NCI-H748 (cell line): ENCODE measurements at regions not wholly inside any gene's neighbourhood (a gene's known extent, or its start where the extent isn't known, plus 50 kb on each side); places are given as distances from the start of the nearest gene placed in this dataset.

Experiments
- DNase-seq: peaks from one replicate; lab custom pipeline; 2025; ENCODE audit not compliant: unreplicated experiment; lab: John Stamatoyannopoulos, UW

DNA sequence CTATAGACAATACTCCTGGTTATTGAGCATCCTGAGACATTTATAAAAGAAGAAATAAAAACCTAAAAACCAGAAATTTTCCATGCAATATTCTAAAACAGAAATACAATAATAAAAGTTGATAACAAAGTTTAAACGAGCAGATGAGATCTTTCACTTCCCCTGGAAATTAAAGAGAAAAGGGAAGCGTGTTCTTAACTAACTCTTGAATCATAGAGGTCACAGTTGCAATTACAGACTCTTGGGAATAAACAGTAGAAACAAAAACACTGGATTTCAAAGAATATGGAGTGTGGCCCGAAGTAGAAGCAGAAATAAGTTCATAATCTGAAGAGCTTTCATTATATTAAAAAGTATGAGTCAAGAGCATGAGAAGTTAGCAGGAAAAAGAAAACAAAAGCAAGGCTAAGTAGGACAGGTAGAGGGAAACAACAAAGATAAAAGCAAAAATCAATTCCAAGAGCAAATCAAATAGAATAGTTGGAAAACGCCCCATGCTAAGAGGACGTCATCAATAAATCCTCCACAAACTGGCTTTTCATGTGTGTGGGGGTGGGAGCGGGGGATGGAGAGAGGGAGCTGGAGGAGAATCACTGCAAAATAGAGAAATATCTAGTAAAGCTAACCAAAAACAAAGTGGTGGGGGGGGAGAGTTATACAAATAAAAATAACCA lies 55.2 kb upstream of the C10orf71 start:
- DNase-seq, result no peak

DNA sequence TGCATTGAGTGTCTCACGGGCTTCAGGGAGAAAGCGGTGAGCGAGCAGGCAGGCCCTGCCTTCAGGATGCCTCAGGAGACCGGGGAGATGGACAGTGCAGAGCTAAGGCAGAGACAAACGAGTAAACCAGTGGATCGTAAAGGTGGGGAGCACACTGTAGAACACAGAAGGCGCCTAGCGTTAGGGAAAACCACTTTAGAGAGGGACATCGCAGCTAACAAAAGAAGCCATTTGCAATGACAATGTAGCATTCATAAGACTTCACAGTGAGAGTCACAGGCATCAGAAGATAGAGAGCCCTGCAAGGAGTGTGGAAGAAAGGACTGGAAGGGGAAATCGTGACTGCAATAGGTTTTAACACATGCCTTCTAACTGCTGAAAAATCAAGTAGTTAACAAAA lies 54.9 kb upstream of the TMEM273 start:
- DNase-seq, result peak; percentile 3

DNA sequence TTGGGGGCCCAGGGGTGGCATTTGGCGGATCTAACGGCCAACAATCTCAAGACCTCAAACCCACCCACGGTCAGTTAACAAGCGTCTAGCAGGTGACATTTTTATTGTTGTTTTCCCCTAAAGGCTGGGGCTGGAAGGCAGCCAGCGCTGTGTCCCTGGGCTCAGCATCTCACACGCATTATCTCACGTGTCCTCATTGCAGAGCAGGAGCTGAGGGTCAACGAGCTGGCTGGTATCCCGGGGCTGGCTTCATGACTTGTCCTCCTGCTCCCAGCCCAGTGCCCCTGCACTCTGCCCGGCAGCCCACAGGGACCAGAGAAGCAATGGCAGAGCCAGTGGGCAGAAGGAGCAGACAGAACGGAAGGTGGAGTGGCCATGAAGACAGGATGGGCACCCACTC lies 54.4 kb upstream of the TMEM273 start:
- DNase-seq, result peak; percentile 57

GRCh38 chr10:49241385-49241784 lies 53.2 kb upstream of the TMEM273 start:
- no peak for DNase-seq

DNA sequence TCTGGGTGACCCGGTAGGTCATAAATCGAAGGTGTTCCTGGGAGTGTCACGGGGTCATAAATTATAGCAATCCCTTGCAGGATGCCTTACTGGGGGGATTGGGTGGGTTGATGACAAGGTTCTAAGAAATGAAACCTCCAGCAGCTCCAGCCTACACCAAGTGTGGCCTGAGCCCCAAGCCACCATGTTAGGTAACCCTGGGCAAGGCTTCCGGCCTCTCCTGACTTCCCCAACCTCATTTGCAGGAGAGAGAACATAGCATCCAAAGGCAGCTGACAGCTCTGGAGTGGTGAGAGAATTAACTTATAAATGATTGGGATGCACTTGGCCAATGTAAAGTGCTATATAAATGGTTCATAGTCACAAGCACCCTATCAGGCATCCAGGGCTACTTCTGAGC lies 52.8 kb upstream of the TMEM273 start:
- no peak for DNase-seq
